GM12891 (cell line): ENCODE measurements at regions not wholly inside any gene's neighbourhood (a gene's known extent, or its start where the extent isn't known, plus 50 kb on each side); places are given as distances from the start of the nearest gene placed in this dataset.

Experiments
- DNase-seq: peaks from one replicate; pipeline ENCODE4 v3.0.0; 2011; ENCODE audit warnings: low spot score; ENCODE audit not compliant: insufficient read length
- FAIRE-seq: peaks from 2 replicates; lab custom pipeline; 2011; peaks lifted over from hg19 to GRCh38; lab: Jason Lieb, UNC
- PAX5 ChIP-seq: IDR thresholded peaks from 2 replicates; pipeline ENCODE4 v1.6.1; 2011; ENCODE audit warnings: low read length, moderate library complexity, mild to moderate bottlenecking; ENCODE audit not compliant: insufficient read depth, severe bottlenecking
- POLR2A ChIP-seq: IDR thresholded peaks from 2 replicates; pipeline ENCODE4 v1.6.1; 2011; ENCODE audit warnings: low read depth, low read length, control low read depth
- POLR2AphosphoS5 ChIP-seq: IDR thresholded peaks from 2 replicates; pipeline ENCODE4 v1.6.1; 2011; ENCODE audit warnings: low read depth, low read length, control low read depth
- POU2F2 ChIP-seq: IDR thresholded peaks from 2 replicates; pipeline ENCODE4 v1.6.1; 2011; ENCODE audit warnings: low read depth, mild to moderate bottlenecking, control low read depth, low read length, moderate library complexity
- SPI1 ChIP-seq: IDR thresholded peaks from 2 replicates; pipeline ENCODE4 v1.6.1; 2011; ENCODE audit warnings: low read depth, low read length, control low read depth
- TAF1 ChIP-seq: IDR thresholded peaks from 2 replicates; pipeline ENCODE4 v1.6.1; 2011; ENCODE audit warnings: low read depth, low read length, control low read depth

- no peak for DNase-seq
- TF ChIP-seq PAX5 (no peak), TAF1 (no peak), POLR2A (no peak), SPI1 (no peak), POU2F2 (no peak), POLR2AphosphoS5 (no peak)
Measured at GRCh38 chr6:82040405-82041221, 206.9 kb downstream of the IBTK start.

GRCh38 chr6:82038631-82039030 is 208.9 kb downstream of the IBTK start:
- TF ChIP-seq POU2F2 (no peak), SPI1 (no peak), TAF1 (no peak), PAX5 (no peak), POLR2AphosphoS5 (no peak), POLR2A (no peak)
- FAIRE-seq (no peak), DNase-seq (no peak)

More at GRCh38 chr6:82040405-82041221, 206.9 kb downstream of the IBTK start:
- peak; percentile 31 for FAIRE-seq

- TF ChIP-seq POLR2A (no peak), SPI1 (no peak), POLR2AphosphoS5 (no peak), POU2F2 (no peak), TAF1 (no peak), PAX5 (no peak)
- DNase-seq (no peak), FAIRE-seq (no peak)
Measured at GRCh38 chr6:82035526-82035925, 212.0 kb downstream of the IBTK start.

- FAIRE-seq (no peak), DNase-seq (no peak)
- TF ChIP-seq POLR2AphosphoS5 (no peak), TAF1 (no peak), SPI1 (no peak), POLR2A (no peak), POU2F2 (no peak), PAX5 (no peak)
Measured at GRCh38 chr6:82033631-82034211, 213.8 kb downstream of the IBTK start.

- TF ChIP-seq POLR2A (no peak), POU2F2 (no peak), PAX5 (no peak), SPI1 (no peak), POLR2AphosphoS5 (no peak), TAF1 (no peak)
- FAIRE-seq (no peak), DNase-seq (no peak)
Measured at GRCh38 chr6:82032444-82032843, 215.1 kb downstream of the IBTK start.

- DNase-seq (no peak), FAIRE-seq (no peak)
- TF ChIP-seq SPI1 (no peak), POU2F2 (no peak), PAX5 (no peak), POLR2AphosphoS5 (no peak), POLR2A (no peak), TAF1 (no peak)
Measured at GRCh38 chr6:82030761-82031503, 216.6 kb downstream of the IBTK start.

GRCh38 chr6:82030301-82030700 is 217.2 kb downstream of the IBTK start:
- FAIRE-seq (no peak), DNase-seq (no peak)
- TF ChIP-seq POU2F2 (no peak), PAX5 (no peak), TAF1 (no peak), POLR2AphosphoS5 (no peak), POLR2A (no peak), SPI1 (no peak)

- FAIRE-seq = no peak
- TF ChIP-seq POLR2AphosphoS5 = no peak
- no peak for DNase-seq
Measured at GRCh38 chr6:82025271-82025670, 222.3 kb downstream of the IBTK start.

GRCh38 chr6:82022614-82023129 is 224.9 kb downstream of the IBTK start:
- no peak for DNase-seq
- TF ChIP-seq POLR2A = no peak
- TF ChIP-seq POU2F2 = no peak
- no peak for TF ChIP-seq TAF1
- TF ChIP-seq POLR2AphosphoS5 = no peak
- no peak for TF ChIP-seq PAX5
- no peak for TF ChIP-seq SPI1
- no peak for FAIRE-seq

- no peak for TF ChIP-seq POLR2AphosphoS5
- TF ChIP-seq TAF1 = no peak
- TF ChIP-seq POLR2A = no peak
- no peak for TF ChIP-seq SPI1
- no peak for TF ChIP-seq PAX5
- FAIRE-seq (no peak), DNase-seq (no peak)
Measured at GRCh38 chr6:82017773-82018172, 229.8 kb downstream of the IBTK start.
